ENCODE measurements at regions not wholly inside any gene's neighbourhood (a gene's known extent, or its start where the extent isn't known, plus 50 kb on each side); places are given as distances from the start of the nearest gene placed in this dataset.

- Histone ChIP-seq H3K4me1 (no peaks in the 10 kb centered on the region), H3K4me3 (no peak overlapping the region), H3K36me3 (no peaks in the 10 kb centered on the region), H3K27ac (no peak overlapping the region), H3K27me3 (no peaks in the 10 kb centered on the region), H3K9me3 (no peaks in the 10 kb centered on the region)
- TF ChIP-seq CTCF (IDR thresholded peaks at IDR 0.05) (no peak), POLR2A (IDR thresholded peaks at IDR 0.05) (no peak)
- intact Hi-C loops (cut with DNase I; ENCODE audit: low total_unique reads), result no loop called here
- no peak for DNase-seq
Observed at GRCh38 chr11:31959716-31960115, 131.2 kb upstream of the RCN1 start.

GRCh38 chr11:31958076-31958735 is 132.7 kb upstream of the RCN1 start:
- TF ChIP-seq POLR2A (IDR thresholded peaks at IDR 0.05) (no peak), CTCF (IDR thresholded peaks at IDR 0.05) (peak in 2 of 4 experiments; percentile 6 to 16)
- DNase-seq, result no peak
- intact Hi-C loops (cut with DNase I; ENCODE audit: low total_unique reads), result no loop called here

DNA sequence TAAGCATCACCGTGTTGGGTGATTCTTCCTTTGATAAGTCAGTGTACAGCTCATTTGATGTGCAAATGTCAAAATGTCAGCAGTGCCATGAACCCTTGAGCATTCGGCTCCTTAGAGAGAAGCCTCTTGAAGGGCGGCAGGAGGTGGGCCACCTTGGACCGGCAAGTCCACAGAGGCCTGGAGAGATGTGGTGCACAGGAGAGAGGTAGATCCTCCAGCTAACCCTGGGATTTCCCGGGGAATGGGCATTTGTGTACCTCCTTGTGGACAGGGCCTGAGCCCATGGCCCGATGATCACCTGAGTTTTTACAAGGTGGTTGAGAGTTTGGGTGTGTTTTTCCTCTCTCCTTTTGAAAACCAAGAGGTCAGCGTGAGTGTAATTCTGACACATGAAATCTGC is 133.2 kb upstream of the RCN1 start:
- H3K36me3 ChIP-seq, result no peaks in the 10 kb centered on the region
- intact Hi-C loops (cut with DNase I; ENCODE audit: low total_unique reads), result no loop called here
- no peaks in the 10 kb centered on the region for H3K9me3 ChIP-seq
- TF ChIP-seq CTCF (IDR thresholded peaks at IDR 0.05) (no peak), POLR2A (IDR thresholded peaks at IDR 0.05) (no peak)
- H3K27ac ChIP-seq, result no peak overlapping the region
- H3K4me1 ChIP-seq, result no peaks in the 10 kb centered on the region
- H3K27me3 ChIP-seq, result no peaks in the 10 kb centered on the region
- no peak overlapping the region for H3K4me3 ChIP-seq
- no peak for DNase-seq

More at GRCh38 chr11:31958076-31958735, 132.7 kb upstream of the RCN1 start:
- H3K4me1 ChIP-seq, result no peaks in the 10 kb centered on the region
- H3K27ac ChIP-seq, result no peak overlapping the region
- H3K27me3 ChIP-seq, result no peaks in the 10 kb centered on the region
- no peak overlapping the region for H3K4me3 ChIP-seq
- H3K9me3 ChIP-seq, result no peaks in the 10 kb centered on the region
- no peaks in the 10 kb centered on the region for H3K36me3 ChIP-seq

- Histone ChIP-seq H3K27ac (no peak overlapping the region), H3K36me3 (no peaks in the 10 kb centered on the region), H3K27me3 (no peaks in the 10 kb centered on the region), H3K4me1 (no peaks in the 10 kb centered on the region), H3K4me3 (no peak overlapping the region), H3K9me3 (no peaks in the 10 kb centered on the region)
- intact Hi-C loops (cut with DNase I; ENCODE audit: low total_unique reads), result no loop called here
- TF ChIP-seq CTCF (IDR thresholded peaks at IDR 0.05), result no peak
- TF ChIP-seq POLR2A (IDR thresholded peaks at IDR 0.05), result no peak
- no peak for DNase-seq
Observed at GRCh38 chr11:31956310-31956709, 134.6 kb upstream of the RCN1 start.

DNA sequence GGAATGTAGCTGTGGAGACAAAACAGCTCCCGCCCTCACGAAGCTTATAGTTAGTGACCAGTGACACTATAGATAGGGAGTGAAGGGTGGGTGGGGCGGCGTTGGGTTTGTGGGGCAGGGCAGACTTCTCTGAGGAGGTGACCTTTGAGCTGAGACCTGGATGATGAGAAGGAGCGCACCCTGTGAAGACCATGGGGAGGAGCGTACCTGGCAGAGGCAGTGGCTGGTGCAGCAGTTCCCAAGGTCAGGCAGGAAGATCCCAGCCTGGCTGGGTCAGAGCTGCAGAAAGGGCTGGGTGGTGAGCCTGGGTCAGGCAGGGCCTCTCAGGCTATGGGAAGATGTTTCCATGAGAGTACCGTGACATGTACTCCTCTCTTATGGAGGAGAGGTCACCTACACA is 135.0 kb upstream of the RCN1 start:
- intact Hi-C loops (cut with DNase I; ENCODE audit: low total_unique reads), result no loop called here
- H3K36me3 ChIP-seq, result no peaks in the 10 kb centered on the region
- DNase-seq, result no peak
- H3K27ac ChIP-seq, result no peak overlapping the region
- TF ChIP-seq CTCF (IDR thresholded peaks at IDR 0.05) (no peak), POLR2A (IDR thresholded peaks at IDR 0.05) (no peak)
- H3K4me3 ChIP-seq, result no peak overlapping the region
- H3K27me3 ChIP-seq, result no peaks in the 10 kb centered on the region
- no peaks in the 10 kb centered on the region for H3K4me1 ChIP-seq
- no peaks in the 10 kb centered on the region for H3K9me3 ChIP-seq
